Renal pelvis (tissue), 1 donor: ENCODE measurements at regions not wholly inside any gene's neighbourhood (a gene's known extent, or its start where the extent isn't known, plus 50 kb on each side); places are given as distances from the start of the nearest gene placed in this dataset.
"Not testable (repeated sequence)": the region's sequence is repeated elsewhere in the genome, so short reads cannot be mapped to it uniquely, and the experiment has no call there.

Experiments used
- DNase-seq: peaks from one replicate; pipeline ENCODE4 v3.0.0-alpha.2; 2013

DNA sequence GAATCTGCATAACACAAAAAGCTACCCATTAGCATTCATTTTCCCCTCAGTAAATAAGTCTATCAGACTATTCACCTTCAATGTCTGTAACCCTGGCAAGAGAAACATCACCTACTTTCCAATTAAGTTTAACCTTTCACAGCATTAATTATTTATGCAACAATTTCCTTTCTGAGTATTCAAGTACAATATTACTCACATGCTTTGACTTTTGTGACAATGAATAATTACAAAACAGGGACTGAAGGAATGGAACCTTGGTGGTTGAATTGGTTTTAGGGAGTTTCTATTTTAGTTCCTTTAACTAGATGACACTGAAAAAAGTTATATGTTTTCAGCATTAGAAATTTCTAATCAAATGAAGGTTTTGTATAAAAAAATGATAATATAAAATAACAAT is 932.3 kb upstream of the EPHA5 start:
- no peak for DNase-seq

DNA sequence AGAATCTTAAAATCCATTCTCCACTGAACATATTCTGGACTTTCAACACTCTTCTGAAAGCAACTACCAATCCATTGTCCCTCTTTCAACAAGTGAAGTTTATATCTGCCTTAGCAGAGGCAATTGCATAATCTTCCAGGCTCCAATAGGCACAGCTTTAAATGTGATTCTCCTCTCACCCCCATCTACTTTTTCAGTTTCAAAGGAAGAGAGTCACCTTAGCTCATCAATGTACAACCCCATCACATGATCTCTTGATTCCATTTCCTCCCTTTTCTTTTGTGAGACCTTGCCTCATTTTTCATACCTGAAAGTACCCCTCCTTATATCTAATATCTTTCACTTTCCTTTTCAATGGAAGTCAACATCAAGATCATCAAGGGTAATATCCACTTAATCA is 921.7 kb upstream of the EPHA5 start:
- DNase-seq, result no peak

DNA sequence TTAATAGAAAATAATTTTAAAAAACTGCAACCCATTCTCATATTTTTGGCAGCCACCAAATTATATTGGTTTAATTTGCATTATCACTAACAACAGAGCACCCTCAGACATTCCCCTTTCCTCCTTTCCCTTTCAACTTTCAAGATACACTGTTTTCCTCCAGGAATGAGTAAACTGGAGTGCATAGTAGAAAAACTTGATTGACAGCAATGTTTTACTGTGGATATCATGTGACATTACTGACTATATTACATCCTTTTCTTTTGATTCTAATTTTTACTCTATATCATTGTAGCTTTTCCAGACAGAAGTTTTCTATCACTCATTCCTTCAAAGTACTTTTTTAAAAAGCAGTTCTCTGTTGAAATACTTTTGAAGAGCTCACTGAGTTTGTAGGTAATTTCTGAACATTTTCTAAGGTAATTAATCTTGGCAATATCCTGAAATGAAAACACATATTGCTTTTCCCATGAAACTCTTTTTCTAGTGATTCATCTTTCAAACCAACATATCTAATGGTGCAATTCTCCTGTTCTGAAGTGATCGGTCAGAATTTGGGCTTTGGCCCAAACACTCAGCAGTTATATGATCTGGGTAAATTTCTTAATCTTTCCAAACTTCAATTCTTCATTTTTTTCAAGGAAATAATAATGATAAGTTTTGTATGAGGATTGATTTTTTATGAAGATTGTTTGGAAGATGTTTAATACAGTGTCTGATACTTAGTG is 920.4 kb upstream of the EPHA5 start:
- no peak for DNase-seq

DNA sequence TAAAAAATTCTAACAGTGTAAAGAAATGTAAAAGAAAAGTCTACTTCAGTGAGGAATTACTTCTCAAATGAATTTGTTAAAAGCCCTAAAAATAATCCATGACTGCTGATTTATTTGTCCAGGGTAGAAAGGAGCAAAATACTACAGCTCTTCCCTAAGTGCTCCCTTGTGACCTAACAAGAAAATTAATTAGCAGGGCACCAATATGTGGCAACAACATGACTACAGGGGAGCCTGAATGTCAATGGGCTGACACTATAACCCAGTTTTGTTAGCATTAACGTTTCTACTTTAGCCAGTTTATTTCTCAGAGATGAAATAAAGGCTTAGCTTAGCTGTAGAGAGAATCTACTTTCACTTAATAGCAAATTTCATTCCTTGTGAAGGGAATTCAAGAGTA is 918.9 kb upstream of the EPHA5 start:
- DNase-seq, result no peak

DNA sequence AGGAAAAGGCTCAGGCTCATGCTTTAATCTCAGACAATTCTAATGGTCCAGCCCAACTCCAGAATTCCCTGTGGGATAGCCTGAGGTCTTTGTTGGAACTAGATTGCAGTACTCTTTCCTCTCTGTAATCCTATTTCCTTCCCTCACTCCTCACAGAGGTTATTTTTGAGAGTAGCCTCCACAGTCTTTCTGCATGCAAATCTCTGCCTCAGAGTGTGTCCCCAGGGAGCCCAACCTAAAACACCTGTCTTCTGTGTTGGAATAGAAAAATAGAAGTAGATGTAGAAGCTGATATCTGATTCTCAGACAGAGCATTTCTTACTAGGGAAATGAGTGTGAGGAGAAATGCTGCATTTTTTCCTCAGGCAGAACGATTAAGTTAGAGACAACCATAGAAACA is 915.5 kb upstream of the EPHA5 start:
- DNase-seq, result no peak

DNA sequence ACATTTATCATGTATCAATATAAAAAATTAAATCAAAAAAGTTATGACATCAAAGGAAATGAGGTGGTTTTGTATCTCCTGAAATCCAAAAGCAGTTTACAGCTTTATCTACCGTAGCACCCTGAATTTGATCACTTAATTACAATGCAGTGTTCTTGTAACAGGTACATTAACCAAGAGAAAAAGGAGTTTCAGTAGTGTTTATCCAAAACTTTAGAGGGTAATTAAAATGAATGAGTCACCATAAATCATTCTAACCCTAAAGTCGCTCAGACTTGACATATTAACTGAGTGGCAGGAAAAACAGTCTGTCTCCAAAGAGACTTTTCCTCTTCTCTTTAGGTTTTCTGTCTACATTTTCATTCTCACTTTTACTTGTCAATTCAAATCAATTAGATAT is 907.6 kb upstream of the EPHA5 start:
- DNase-seq, result peak; percentile 30

DNA sequence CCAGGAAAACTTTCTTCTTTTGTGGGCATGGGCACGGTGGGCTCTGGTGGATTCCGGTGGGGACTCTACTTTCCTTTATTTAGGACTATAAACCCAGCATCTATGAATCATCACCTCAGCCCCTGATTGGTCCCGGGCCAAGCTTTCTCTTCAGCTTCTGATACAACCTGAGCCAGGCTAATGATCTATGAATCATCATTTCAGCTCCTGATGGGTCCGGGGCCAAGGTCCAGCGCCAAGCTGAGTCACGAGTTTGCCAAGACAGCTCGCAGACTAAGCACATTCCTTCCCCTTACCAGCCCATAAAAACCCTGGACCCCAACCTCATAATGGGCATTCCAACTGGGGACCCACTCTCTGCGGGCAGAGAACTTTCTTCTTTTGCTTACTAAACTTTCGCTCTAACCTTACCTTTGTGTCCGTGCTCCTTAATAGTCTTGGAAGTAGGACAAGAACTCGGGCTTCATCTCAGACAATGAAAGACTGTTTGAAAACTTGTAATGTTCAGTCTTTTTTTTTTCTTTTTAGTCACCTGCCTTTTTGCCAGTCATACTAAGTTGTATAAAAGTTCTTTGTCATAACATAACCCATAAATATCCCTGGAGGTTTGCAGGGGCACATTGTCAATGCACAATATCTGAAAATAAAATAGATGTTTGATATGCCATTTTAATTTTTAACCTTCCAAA is 904.9 kb upstream of the EPHA5 start:
- DNase-seq, result no peak

DNA sequence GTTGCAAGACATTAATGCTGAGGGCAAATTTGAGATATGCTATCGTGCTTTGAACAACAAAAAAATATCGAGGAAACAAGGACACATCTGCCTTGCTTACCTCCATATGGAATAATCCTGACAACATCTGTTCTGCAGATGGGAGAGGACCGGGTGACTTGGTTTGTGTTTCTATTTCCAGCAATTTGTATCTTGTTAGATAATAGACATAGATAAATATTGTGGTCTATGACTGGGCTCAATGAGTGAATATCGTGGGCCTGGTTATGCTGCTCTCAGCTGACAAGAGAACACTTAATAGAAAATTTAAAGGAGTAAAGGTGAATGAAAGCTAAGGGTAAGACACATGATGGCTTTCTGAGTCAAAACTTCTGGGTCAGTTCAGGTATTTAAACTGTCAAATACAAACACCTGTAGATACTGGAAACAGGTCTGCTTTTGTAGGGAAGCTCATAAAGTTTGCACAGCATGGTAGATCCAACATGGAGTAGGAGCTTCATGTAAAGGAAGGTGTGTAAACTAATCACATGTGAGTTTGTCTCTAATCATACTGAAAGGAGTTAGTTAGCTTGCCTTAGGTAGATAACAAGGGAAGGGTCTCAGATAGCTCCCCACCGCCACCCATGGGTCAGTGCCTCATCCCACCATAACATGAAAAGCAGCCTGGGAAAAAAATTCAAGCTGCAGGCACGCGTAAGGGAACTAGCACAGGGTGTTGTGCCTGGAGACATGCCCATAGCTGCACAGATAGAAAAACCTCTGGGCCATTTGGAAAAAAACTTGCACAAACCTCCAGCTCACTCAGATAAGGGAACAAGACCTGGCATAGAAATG is 904.1 kb upstream of the EPHA5 start:
- DNase-seq, result no peak

DNA sequence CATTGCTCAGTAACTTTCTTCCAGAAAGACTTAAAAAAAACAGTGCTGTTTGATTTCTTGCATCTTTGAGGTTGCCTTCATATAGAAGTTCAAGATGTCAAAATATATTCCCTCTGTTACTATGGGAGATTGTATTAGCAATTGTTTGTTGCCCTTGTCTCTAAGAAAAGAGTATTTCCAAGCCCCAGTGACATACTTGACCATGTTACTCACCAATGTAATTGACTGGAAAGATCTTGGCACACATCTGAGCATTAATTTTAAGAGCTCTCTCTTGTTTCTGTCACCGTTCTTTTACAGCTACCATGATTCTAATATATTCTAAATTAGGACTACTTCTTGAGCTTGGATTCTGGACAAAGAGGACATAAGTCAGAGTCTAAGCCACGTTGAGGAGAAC is 902.7 kb upstream of the EPHA5 start:
- DNase-seq, result no peak

DNA sequence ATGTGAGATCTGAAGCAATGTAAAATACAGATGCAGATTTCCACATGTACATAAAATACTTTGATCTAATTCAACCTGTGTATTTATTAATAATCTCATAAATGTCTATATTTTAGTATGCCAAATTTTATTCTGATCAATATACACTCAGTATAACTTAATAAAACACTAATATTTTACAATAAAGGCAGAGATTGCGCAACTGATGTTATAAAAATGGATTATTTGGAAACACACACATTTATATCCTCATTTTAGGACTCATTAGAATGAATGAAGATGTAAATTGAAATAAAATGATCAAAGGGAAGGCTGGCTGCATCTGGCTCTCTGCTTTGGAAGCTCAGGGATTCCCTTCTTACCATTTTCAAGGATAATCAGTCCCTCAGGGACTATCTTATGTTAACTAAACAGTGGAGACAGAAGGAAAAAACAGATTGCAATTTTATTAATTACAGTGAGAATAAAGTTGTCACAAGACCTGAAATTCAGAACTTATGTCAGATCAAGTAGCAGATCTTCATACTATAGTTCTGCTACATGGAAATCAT is 900.9 kb upstream of the EPHA5 start:
- no peak for DNase-seq

DNA sequence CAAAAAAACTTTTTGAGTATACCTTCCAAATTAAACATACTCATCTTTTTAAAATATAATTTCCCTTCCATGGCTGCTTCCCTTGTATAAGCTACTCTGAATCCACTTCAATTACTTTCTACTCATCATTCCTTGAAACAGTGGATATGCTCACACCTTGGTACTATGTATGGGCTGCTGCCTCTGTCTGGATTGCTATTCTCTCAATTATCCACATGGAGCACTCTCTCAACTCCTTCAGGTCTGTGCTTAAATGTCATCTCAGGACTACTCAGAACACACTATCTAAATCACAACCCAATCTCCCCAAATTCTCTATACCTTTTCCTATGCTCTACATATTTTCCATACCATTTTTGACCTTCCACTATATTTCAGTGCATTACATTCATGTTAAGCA is 898.9 kb upstream of the EPHA5 start:
- DNase-seq, result no peak

DNA sequence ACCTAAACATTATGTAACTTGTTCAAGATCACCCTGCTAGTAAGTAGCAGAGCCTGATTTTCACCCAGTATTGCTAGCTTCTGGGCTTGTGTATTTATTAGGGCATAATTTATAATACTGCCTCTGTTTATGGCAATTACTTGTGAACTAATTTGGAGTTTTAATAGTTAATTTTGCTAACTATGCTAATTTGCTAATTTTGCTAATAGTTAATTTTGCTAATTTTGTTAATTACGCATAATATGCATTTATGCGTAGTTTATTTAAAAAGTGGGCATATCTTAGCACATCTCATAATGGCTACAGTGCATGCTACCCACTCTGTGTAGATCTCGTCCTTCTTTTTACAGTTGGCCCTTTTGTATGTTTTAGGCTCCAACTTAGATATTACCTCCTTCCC is 898.1 kb upstream of the EPHA5 start:
- no peak for DNase-seq

DNA sequence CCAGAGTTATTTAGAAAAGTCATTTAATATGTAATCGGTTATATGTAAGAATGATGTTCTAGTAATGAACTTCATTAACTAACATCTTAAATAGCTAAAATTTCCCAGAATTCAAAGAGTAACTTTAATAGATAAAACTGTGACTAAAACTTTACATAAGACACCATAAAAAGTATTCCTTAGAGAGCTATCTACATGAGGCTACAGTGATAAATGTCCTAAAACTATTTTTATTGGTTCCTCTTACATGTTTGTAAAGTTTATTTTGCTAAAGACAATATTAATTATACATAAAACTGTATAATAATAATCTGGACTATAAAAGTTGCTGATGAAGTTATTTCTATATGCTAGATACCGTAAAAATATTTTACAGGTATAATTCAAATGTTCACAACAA is 897.7 kb upstream of the EPHA5 start:
- DNase-seq, result no peak

DNA sequence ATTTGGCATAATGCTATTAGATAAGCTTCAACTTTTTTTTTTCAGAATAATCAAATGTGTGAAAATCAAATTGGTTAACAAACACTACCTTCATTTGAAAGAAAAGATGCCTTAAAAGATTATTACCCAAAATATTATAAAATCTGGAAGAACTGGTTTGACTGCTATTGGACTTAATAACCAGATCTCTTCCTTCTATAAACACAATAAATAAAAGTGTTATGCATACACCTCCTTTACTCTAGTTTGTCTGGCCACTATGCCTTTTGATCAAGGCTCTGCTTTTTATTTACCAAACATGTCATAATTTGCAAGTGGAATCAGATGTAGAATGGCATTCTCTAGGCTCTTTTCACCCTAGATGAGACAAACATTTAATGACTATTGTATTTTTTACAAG is 897.3 kb upstream of the EPHA5 start:
- DNase-seq, result no peak

DNA sequence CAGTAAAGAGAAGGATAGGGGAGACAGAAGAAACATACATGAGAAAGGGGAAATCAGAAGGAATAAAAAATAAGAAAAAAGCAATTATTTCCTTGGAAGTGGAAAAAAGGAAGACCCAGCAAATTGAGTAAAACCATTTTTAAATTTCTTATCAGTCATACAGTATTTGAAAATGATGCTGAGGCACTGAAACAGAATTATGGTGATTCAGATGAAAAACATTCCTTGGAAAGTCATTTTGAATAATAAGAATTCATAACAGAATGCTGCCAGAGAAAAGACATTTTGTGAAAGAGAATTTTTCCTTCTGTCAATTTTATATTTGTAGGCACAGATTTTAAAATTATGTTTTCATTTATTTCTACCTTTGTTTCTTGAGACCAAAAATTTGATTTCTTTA is 895.5 kb upstream of the EPHA5 start:
- DNase-seq, result no peak

DNA sequence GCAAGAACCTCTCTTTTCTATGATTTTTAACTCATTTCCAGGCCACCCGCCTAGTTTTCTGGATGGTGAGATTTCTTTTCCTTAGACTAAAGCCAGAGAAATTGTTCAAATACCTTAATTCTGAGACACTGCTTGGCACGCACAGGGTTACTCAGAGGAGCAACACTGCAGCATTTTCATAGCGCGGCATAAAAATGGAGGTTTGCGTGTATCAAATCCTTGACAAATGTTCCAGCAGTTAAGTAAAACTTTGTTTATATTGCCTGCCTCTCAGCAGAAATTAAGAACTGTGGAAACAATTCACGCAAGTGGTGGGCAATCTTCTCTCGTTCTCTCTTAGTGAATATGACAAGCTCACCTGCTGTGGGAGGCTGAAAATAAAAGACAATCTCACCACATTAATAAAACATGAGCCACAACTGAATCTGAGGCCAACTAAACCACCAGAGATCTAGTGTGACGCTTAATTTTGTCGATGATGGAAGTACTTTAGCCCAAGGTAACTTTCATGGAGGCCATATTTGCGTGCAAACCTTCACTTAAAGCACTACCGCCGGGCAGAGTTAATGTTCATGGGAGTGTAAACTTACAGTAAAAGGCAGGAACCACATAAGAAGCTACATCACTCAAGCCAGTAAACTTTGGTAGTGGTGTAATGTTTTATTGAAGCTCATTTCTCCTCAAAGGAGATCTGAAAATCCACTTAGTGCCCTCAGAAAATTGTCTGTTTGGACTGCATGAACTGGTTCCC is 894.8 kb upstream of the EPHA5 start:
- no peak for DNase-seq

DNA sequence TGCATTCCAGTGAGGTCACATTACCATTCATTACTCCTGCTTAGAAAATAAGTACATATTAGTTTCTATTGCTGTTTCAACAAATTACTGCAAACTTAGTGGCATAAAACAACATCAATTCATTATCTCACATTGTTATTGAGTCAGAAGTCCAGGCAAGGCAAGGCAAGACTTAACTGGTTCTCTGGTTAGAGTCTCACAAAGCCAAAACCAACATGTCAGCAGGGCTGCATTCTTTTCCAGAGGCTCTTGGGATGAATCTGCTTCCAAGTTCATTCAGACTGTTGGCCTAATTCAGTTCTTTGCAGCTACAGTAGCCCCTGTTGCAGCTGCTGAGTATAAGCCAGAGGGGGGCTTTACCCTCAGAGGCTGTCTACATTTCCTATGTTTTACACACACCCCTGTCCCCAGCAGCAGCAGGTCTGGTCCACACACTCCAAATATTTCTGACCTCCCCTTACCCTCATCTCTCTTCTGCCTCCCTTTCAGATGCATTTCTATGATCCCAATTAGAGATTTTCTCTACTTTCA is 892.1 kb upstream of the EPHA5 start:
- DNase-seq, result no peak

DNA sequence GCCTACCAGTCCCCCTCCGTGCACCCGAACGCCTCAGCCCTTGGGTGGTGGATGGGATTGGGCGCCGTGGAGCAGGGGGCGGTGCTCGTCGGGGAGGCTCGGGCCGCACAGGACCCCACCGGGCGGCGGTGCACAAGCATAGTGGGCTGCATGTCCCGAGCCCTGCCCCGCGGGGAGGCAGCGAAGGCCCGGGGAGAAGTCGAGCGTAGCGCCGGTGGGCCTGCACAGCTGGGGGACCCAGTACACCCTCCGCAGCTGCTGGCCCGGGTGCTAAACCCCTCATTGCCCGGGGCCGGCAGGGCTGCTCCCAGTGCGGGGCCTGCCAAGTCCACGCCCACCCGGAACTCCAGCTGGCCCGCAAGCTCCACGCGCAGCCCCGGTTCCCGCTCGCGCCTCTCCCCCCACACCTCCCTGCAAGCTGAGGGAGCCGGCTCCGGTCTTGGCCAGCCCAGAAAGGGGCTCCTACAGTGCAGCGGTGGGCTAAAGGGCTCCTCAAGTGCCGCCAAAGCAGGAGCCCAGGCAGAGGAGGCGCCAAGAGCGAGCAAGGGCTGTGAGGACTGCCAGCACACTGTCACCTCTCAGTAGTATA is 891.3 kb upstream of the EPHA5 start:
- DNase-seq, result not testable (repeated sequence)

DNA sequence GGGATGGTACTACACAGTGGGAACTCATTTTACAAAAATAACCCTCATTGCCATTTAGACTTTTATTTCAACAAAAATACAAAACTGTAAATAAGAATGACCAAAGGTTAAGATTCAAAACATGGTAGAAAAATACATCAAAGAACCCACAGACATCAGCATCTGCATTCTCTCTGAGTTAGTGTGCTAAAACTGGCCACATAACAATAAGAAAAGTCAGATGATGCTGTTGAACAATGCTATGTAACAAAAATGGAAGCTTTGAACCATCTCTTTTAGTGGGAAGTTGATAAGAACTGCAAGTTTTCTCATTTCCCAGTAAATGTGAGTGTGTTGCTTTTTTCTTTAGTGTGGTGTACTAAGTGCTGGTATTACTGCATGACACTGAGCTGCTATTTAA is 888.4 kb upstream of the EPHA5 start:
- no peak for DNase-seq

DNA sequence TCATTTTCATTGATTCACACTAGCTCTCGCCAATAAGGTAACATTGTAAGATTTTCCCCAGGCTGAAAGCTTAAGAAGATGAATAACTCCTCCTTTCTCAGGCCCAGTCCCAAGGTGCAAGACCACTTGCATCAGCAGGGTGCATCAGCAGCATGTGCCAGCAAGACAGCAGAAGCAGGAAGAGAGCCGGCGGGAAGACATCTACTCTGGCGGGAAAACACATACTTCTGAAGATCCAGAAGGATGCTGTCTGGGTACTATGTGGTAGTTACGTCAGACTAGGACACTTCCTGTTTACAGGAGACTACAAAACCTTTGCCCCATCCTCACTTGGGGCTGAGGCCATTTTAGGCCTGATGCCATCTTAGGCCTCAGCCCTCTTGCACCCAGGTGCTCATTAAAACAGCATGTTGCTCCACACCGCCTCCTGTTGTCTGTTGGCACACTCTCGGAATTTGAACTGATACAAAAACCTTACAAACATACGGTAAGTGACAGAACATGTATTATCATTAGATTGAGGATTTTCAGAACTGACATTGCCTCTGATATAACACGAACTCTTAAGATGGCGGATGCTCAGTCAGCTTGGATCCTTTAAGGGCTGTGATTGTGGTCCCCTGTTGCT is 886.5 kb upstream of the EPHA5 start:
- no peak for DNase-seq

DNA sequence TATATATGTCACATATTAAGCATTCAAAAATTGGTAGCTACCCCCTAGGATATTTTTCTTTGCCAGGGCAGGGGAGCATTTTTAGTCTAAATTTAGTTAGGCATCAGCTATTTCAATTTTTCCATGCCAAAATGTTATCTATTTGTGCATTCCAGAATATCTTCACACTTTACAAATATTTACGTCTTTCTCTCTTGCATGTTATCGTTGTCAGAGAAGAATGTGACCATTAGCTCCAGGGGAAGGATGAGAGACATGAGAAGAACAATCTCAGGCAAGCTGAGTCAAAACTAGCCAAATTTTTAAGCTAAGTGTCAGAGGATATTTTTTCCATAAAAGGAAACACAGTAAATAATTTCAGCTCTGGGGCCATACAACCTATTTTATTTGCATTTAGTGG is 885.0 kb upstream of the EPHA5 start:
- DNase-seq, result no peak
